ENCODE measurements at regions not wholly inside any gene's neighbourhood (a gene's known extent, or its start where the extent isn't known, plus 50 kb on each side); places are given as distances from the start of the nearest gene placed in this dataset.

GRCh38 chr9:13863112-13863511 is 450.8 kb downstream of the NFIB start:
- no peak for TF ChIP-seq ZBTB7A (IDR thresholded peaks at IDR 0.05; ENCODE audit: low read depth)
- no peak for TF ChIP-seq YY1 (IDR thresholded peaks at IDR 0.05; ENCODE audit: low read depth)
- TF ChIP-seq TEAD4 (IDR thresholded peaks at IDR 0.05) = no peak
- no peak for TF ChIP-seq CREB1 (IDR thresholded peaks at IDR 0.05; ENCODE audit: low read depth)
- TF ChIP-seq FOXM1 (IDR thresholded peaks at IDR 0.05; ENCODE audit: borderline replicate concordance, low read depth) = no peak
- no peak for TF ChIP-seq RAD21 (IDR thresholded peaks at IDR 0.05; ENCODE audit: low read depth)
- TF ChIP-seq EP300 (IDR thresholded peaks at IDR 0.05; ENCODE audit: borderline replicate concordance) = no peak
- TF ChIP-seq NFIC (IDR thresholded peaks at IDR 0.05) = no peak
- no peak for TF ChIP-seq CEBPB (IDR thresholded peaks at IDR 0.05)
- TF ChIP-seq EGR1 (IDR thresholded peaks at IDR 0.05) = no peak
- TF ChIP-seq TAF1 (IDR thresholded peaks at IDR 0.05; ENCODE audit: low read depth) = no peak
- TF ChIP-seq, protein P1, sequence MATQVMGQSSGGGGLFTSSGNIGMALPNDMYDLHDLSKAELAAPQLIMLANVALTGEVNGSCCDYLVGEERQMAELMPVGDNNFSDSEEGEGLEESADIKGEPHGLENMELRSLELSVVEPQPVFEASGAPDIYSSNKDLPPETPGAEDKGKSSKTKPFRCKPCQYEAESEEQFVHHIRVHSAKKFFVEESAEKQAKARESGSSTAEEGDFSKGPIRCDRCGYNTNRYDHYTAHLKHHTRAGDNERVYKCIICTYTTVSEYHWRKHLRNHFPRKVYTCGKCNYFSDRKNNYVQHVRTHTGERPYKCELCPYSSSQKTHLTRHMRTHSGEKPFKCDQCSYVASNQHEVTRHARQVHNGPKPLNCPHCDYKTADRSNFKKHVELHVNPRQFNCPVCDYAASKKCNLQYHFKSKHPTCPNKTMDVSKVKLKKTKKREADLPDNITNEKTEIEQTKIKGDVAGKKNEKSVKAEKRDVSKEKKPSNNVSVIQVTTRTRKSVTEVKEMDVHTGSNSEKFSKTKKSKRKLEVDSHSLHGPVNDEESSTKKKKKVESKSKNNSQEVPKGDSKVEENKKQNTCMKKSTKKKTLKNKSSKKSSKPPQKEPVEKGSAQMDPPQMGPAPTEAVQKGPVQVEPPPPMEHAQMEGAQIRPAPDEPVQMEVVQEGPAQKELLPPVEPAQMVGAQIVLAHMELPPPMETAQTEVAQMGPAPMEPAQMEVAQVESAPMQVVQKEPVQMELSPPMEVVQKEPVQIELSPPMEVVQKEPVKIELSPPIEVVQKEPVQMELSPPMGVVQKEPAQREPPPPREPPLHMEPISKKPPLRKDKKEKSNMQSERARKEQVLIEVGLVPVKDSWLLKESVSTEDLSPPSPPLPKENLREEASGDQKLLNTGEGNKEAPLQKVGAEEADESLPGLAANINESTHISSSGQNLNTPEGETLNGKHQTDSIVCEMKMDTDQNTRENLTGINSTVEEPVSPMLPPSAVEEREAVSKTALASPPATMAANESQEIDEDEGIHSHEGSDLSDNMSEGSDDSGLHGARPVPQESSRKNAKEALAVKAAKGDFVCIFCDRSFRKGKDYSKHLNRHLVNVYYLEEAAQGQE (IDR thresholded peaks at IDR 0.05; ENCODE audit: low read depth) = no peak

GRCh38 chr9:13862654-13863053 is 451.3 kb downstream of the NFIB start:
- TF ChIP-seq EP300 (IDR thresholded peaks at IDR 0.05; ENCODE audit: borderline replicate concordance) (no peak), CEBPB (IDR thresholded peaks at IDR 0.05) (no peak), USF1 (IDR thresholded peaks at IDR 0.05) (no peak), CREB1 (IDR thresholded peaks at IDR 0.05; ENCODE audit: low read depth) (no peak), YY1 (IDR thresholded peaks at IDR 0.05; ENCODE audit: low read depth) (no peak), FOXM1 (IDR thresholded peaks at IDR 0.05; ENCODE audit: borderline replicate concordance, low read depth) (no peak), ZBTB7A (IDR thresholded peaks at IDR 0.05; ENCODE audit: low read depth) (no peak), EGR1 (IDR thresholded peaks at IDR 0.05) (no peak), TEAD4 (IDR thresholded peaks at IDR 0.05) (no peak), TCF12 (IDR thresholded peaks at IDR 0.05; ENCODE audit: low read depth) (no peak), TAF1 (IDR thresholded peaks at IDR 0.05; ENCODE audit: low read depth) (no peak), MAX (IDR thresholded peaks at IDR 0.05) (no peak), NFIC (IDR thresholded peaks at IDR 0.05) (no peak), RAD21 (IDR thresholded peaks at IDR 0.05; ENCODE audit: low read depth) (no peak)
- TF ChIP-seq, protein P1 (IDR thresholded peaks at IDR 0.05; ENCODE audit: low read depth) = no peak

- TF ChIP-seq TCF12 (IDR thresholded peaks at IDR 0.05; ENCODE audit: low read depth) (no peak), FOXM1 (IDR thresholded peaks at IDR 0.05; ENCODE audit: borderline replicate concordance, low read depth) (no peak), TEAD4 (IDR thresholded peaks at IDR 0.05) (no peak), CEBPB (IDR thresholded peaks at IDR 0.05) (no peak), USF1 (IDR thresholded peaks at IDR 0.05) (no peak), EP300 (IDR thresholded peaks at IDR 0.05; ENCODE audit: borderline replicate concordance) (no peak), RAD21 (IDR thresholded peaks at IDR 0.05; ENCODE audit: low read depth) (no peak), ZBTB7A (IDR thresholded peaks at IDR 0.05; ENCODE audit: low read depth) (no peak), CREB1 (IDR thresholded peaks at IDR 0.05; ENCODE audit: low read depth) (no peak), TAF1 (IDR thresholded peaks at IDR 0.05; ENCODE audit: low read depth) (no peak), EGR1 (IDR thresholded peaks at IDR 0.05) (no peak), YY1 (IDR thresholded peaks at IDR 0.05; ENCODE audit: low read depth) (no peak), MAX (IDR thresholded peaks at IDR 0.05) (no peak), NFIC (IDR thresholded peaks at IDR 0.05) (no peak)
- TF ChIP-seq, protein P1 (IDR thresholded peaks at IDR 0.05; ENCODE audit: low read depth) = no peak
Observed at GRCh38 chr9:13860946-13861640, 452.8 kb downstream of the NFIB start.

- TF ChIP-seq TAF1 (IDR thresholded peaks at IDR 0.05; ENCODE audit: low read depth) = no peak
- TF ChIP-seq, protein P1 (IDR thresholded peaks at IDR 0.05; ENCODE audit: low read depth) = no peak
- TF ChIP-seq EGR1 (IDR thresholded peaks at IDR 0.05) = no peak
- TF ChIP-seq YY1 (IDR thresholded peaks at IDR 0.05; ENCODE audit: low read depth) = no peak
- TF ChIP-seq TEAD4 (IDR thresholded peaks at IDR 0.05) = no peak
- no peak for TF ChIP-seq CEBPB (IDR thresholded peaks at IDR 0.05)
- no peak for TF ChIP-seq EP300 (IDR thresholded peaks at IDR 0.05; ENCODE audit: borderline replicate concordance)
- no peak for TF ChIP-seq RAD21 (IDR thresholded peaks at IDR 0.05; ENCODE audit: low read depth)
- no peak for TF ChIP-seq ZBTB7A (IDR thresholded peaks at IDR 0.05; ENCODE audit: low read depth)
- no peak for TF ChIP-seq CREB1 (IDR thresholded peaks at IDR 0.05; ENCODE audit: low read depth)
- TF ChIP-seq TCF12 (IDR thresholded peaks at IDR 0.05; ENCODE audit: low read depth) = no peak
- no peak for TF ChIP-seq FOXM1 (IDR thresholded peaks at IDR 0.05; ENCODE audit: borderline replicate concordance, low read depth)
Observed at GRCh38 chr9:13860019-13860418, 453.9 kb downstream of the NFIB start.
